NCI-H774 (cell line): ENCODE measurements at regions not wholly inside any gene's neighbourhood (a gene's known extent, or its start where the extent isn't known, plus 50 kb on each side); places are given as distances from the start of the nearest gene placed in this dataset.
"Not testable (repeated sequence)": the region's sequence is repeated elsewhere in the genome, so short reads cannot be mapped to it uniquely, and the experiment has no call there.

Source experiments
- DNase-seq: peaks from one replicate; lab custom pipeline; 2025; lab: John Stamatoyannopoulos, UW

DNA sequence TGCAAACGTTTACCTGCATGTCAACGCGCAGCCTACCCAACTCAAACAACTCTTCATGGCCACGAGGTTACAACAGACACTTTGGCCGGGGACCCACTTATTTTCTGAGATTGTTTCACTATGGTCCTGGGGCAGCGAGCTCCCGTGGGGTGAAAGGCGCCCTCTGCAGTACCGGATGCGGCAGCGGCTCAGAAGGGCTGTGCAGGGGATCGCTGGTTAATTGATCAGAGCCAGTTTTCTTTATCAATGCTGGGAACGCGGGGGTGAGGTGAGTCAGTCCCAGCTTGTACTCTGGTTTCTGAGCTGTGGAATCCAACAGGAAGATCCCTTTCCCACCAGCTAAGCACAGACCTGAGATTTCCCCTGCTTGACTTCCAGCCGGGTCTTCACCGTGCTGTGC, 366.5 kb upstream of the KLF6 start:
- DNase-seq: no peak

DNA sequence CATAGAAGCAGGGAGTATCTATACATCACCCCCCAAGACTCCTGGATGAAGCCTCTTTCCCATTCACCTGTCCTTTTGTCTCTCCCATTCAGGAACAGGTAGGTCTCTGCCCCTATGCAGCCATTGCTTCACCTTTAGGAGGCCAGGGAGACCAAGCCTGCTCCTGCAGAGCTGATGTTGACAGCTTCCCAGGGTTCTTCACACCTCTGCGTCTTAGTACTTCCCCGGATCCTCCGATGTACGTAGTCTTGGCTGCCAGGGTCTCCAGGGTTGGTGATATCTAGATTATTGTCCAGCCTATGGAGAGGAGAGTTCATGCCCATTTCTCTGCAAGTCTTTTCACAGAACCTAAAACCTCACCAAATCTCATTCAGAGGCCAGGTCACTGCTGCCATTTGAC, 365.7 kb upstream of the KLF6 start:
- DNase-seq: no peak

GRCh38 chr10:4149460-4149859, 364.5 kb upstream of the KLF6 start:
- not testable (repeated sequence) for DNase-seq

GRCh38 chr10:4147245-4147644, 362.2 kb upstream of the KLF6 start:
- no peak for DNase-seq

GRCh38 chr10:4144817-4145216, 359.8 kb upstream of the KLF6 start:
- DNase-seq: no peak

GRCh38 chr10:4141471-4141870, 356.5 kb upstream of the KLF6 start:
- DNase-seq: no peak

- no peak for DNase-seq
Observed at GRCh38 chr10:4138146-4138721, 353.2 kb upstream of the KLF6 start.

GRCh38 chr10:4137299-4137698, 352.3 kb upstream of the KLF6 start:
- no peak for DNase-seq

DNA sequence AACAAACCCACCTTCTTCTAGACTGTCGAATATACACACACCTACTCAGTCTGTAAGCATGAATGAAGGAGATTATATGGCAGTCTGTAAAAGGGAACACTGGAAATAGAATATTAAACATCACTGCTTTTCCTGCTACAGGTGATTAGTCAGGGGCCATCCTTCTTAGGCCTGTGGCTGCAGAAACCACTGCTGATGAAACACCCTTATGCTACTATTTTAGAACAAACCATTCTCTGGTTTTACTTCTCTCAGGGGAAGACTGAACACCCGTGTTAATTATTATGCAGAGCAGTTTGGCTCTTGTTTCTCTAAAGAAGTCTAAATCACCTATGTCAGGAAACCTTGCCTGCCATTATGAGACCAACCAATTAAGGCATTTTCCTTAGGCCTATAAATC, 351.1 kb upstream of the KLF6 start:
- no peak for DNase-seq

GRCh38 chr10:4132216-4132556, 347.2 kb upstream of the KLF6 start:
- DNase-seq: no peak

DNA sequence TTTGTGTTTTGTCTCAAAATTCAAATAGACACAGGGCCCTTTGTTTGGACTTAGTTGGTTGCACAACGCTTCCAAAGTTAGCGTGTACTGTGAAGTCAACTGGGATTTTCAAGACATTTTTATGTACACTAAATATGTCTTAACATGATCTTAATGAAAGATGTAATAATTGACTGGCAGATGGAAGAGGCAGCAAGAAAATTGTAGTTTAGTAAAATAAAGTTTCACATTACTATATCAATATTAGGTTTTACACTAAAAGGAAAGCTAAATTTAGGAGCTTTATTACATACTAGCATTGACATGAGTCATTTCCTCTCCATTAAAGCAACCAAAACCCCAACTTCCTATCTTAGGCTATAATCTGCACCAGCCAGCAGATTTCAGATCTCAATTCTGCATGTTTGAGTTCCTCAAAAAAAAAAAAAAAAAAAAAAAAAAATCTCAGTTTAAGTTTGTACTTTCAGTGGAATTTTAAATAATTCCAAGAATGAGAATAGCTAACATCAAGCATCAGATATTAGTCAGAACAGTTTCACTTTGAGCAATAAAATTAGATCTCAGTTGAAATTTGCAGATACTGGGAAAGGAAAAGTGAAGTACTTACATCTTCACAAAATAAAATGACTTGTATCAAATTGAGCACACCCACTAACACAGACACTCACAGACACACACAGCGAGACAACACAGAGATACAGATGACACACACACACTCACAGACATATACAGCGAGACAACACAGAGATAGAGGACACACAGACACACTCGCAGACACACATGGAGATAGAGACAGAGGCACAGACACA, 346.6 kb upstream of the KLF6 start:
- no peak for DNase-seq

GRCh38 chr10:4130685-4131084, 345.7 kb upstream of the KLF6 start:
- no peak for DNase-seq

GRCh38 chr10:4129866-4130477, 345.0 kb upstream of the KLF6 start:
- no peak for DNase-seq

GRCh38 chr10:4127518-4128315, 342.7 kb upstream of the KLF6 start:
- DNase-seq: peak; percentile 67

- DNase-seq: no peak
Observed at GRCh38 chr10:4125776-4126175, 340.8 kb upstream of the KLF6 start.

DNA sequence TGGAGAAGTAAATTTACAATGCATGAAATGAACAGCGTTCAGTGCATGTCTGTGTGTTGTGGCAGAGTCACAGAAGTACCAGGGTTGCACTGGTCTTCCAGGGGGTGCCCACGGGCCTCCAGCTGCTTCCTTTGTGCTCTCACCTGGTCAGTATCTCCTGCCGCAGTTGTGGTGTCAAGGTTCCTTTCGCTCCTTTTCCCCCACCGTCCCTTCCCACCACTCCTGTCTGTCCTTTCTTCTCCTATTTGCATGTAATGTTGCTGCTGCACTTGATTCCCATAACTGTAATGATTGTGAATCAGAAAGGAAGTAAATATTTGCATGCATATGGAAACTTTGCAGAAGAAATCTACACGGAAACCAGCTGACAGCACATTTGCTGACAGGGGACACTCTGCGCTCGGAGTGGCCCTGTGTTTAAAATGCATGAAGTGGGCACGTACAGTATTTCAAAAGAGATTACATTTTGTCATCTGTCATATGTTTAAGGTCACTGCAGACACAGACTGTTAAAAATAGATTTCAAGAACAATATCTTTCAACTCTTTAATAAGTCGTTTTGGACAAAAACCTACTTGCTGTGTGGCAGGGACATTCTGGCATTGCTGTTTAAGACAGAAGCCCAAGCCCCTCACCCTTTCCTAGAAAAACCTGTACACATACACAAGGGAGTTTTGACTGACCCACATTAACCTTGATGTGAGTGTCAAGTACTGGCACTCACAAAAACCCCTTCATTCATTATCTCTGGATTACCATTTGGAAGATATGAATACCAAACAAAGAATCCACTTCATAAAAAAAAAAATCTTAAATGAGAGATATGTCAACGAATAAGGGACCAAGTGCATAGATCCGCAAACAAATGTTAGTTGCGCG, 336.7 kb upstream of the KLF6 start:
- DNase-seq: no peak

DNA sequence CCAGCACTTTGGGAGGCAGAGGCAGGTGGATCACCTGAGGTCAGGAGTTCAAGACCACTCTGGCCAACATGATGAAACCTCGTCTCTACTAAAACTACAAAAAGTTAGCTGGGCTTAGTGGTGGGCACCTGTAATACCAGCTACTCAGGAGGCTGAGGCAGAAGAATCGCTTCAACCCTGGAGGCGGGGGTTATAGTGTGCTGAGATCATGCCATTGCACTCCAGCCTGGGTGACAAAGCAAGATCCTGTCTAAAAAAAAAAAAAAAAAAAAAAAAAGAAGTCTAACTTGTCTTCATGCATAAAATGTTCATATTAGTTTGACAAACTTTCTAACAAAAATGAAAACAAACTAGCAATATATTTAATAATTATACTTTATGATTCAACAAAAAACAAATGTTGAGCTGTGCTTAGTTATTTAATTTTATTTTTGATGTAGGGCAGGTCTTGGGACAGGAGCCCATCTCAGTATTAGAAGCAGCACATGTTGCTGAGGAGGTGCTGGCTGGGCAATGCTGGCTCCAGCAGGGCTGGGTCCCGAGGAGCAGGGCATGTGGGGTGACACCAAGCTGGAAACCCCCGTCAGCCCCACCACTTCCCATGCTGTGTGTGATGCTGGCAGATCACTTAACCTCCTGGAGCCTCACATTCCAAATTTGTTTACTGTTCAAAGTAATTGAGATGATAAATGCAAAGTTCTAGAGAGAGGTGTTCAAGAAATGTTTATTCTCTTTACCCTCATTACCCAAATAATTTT, 335.3 kb upstream of the KLF6 start:
- DNase-seq: no peak

DNA sequence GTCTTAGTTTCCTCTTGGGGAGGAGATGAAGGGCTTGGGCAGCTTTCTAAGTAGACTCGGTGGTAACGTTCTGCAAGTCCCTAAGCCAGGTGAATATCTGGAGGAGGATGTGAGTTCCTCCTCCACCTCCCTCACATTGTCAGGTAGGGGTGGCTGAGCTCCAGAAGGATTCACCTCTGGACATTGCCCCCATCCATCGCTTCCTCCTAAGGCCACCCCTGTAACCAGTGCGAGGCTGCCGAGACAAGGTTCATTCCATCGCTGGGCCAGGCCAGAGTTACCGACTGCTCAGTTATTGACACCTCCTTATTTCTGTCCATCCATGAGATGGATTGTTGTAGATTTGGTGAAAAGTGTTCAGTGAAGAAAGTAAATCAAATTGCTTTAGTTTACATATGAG, 334.1 kb upstream of the KLF6 start:
- no peak for DNase-seq

DNA sequence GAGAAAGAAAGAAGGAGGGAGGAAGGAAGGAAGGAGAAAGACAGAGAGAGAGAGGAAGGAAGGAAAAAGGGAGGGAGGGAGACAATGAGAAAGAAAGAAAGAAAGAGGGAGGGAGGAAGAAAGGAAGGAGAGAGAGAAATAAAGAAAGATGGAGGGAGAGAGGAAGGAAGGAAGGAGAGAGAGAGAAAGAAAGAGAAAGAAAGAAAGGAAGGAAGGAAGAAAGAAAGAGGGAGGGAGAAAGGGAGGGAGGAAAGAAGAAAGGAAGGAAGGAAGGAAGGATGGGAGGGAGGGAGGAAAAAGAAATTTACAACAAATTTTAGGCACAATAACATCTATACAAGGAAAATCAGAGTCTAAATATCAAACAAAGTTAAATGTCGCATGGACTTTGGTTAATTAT, 332.6 kb upstream of the KLF6 start:
- no peak for DNase-seq

DNA sequence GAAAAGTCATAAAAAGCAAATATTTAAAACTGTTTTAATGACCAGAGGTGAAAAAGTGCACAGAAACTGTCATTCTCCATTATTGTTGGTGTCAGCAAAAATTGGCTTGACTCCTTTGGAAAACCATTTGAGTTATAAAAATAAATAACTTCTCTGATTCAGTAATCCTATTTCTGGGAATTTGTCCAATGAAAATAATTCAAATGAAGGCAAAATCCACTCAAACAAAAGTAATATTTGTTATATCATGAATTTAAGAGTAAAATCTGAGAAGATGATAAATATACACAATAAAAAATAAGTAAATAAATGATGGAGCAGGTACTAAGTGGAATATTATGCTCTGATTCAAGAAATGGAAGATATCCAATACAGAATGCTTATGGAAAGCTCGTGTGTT, 326.6 kb upstream of the KLF6 start:
- no peak for DNase-seq

GRCh38 chr10:4109469-4109868, 324.5 kb upstream of the KLF6 start:
- no peak for DNase-seq
